GM12865 (cell line): ENCODE measurements at regions not wholly inside any gene's neighbourhood (a gene's known extent, or its start where the extent isn't known, plus 50 kb on each side); places are given as distances from the start of the nearest gene placed in this dataset.

Source experiments
- DNase-seq: peaks from one replicate; pipeline ENCODE4 v3.0.0; 2010; ENCODE audit warnings: low read depth
- H3K4me3 ChIP-seq: 2 replicates; pipeline ENCODE4 v1.5.1; 2011; ENCODE audit warnings: mild to moderate bottlenecking, low read depth, low read length, control low read depth
- CTCF ChIP-seq: IDR thresholded peaks from 2 replicates; pipeline ENCODE4 v1.5.1; 2011; ENCODE audit warnings: low read length, control low read depth, low read depth, inconsistent platforms; ENCODE audit not compliant: insufficient read depth; ENCODE audit errors: missing control alignments

DNA sequence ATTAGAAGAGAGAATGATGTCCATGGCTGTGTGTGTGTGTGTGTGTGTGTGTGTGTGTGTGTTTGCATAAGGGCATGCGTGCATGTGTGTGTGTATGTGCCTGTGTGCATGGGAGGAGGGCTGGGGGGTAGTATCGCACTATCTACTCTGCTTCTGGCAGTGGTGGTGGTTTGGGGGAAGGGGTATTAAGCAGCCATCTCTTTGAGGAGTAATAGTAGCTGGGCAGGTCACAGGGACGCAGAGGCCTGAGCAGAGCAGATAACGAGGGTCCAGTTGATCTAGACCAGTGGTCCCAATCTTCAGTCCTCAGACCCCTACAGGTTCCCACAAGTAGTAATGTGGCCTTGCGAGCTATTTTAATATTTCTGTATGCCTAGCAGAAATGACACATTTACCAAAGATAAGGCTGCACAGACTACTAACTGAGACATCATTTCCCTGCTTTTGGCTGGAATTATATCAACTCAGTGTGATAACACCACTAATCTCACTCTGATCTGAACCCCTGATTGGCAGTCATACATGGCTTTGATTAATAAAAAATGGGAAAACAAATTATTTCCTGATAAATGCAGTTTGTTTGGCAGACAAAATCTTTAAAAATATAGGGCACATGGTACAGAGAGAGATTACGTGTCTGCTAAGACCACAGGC lies 354.3 kb downstream of the BUD13 start:
- H3K4me3 ChIP-seq = no peak overlapping the region
- no peak for DNase-seq
- no peak for TF ChIP-seq CTCF

DNA sequence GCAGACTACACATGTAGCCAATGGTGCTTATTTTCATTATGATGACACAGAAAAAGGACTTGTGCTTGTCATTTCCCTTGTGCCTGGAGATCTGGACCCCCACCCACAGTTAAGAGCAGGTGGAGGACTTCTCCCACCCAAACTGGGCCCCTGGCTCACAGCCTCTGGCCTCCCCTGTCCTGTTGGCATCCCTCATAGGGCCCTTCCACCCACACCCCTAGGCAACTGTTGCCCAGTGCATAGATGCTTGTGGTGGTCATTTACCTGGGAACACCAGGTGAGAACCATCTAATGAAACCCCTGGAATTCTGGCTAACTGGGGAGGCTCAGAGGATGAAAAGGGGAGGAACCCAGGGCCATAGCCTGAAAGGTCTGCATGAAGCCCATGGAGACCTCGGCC lies 355.9 kb downstream of the BUD13 start:
- H3K4me3 ChIP-seq = no peak overlapping the region
- TF ChIP-seq CTCF = no peak
- no peak for DNase-seq

- no peak for DNase-seq
- no peak overlapping the region for H3K4me3 ChIP-seq
- TF ChIP-seq CTCF = no peak
These were observed 357.7 kb downstream of the BUD13 start for GRCh38 chr11:116415095-116415494.

DNA sequence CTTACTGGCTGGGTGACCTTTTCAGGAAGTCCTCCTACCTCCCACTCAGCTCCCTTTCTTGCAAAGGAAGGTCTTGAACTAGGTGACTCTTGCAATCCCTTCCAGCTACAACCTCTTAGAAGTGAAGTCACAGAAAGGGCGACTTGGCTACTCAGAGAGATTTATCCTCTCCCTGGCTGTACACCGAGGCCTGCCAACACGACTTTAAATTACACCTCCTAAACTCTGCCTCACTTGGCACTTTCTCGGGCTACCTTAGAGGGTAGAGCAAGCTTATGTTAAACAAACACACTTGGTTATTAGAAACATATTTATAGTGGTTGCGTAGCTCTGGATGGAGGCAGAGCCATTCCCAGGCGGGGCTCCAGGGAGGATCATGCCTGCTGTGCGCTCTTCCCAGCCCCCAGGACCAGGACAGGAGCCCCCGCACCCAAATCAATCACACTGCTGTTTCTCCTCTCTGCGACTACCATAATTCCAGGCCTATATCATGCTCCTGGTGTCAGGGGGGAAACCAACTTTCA lies 358.4 kb downstream of the BUD13 start:
- no peak for DNase-seq
- H3K4me3 ChIP-seq = no peak overlapping the region
- TF ChIP-seq CTCF = no peak

DNA sequence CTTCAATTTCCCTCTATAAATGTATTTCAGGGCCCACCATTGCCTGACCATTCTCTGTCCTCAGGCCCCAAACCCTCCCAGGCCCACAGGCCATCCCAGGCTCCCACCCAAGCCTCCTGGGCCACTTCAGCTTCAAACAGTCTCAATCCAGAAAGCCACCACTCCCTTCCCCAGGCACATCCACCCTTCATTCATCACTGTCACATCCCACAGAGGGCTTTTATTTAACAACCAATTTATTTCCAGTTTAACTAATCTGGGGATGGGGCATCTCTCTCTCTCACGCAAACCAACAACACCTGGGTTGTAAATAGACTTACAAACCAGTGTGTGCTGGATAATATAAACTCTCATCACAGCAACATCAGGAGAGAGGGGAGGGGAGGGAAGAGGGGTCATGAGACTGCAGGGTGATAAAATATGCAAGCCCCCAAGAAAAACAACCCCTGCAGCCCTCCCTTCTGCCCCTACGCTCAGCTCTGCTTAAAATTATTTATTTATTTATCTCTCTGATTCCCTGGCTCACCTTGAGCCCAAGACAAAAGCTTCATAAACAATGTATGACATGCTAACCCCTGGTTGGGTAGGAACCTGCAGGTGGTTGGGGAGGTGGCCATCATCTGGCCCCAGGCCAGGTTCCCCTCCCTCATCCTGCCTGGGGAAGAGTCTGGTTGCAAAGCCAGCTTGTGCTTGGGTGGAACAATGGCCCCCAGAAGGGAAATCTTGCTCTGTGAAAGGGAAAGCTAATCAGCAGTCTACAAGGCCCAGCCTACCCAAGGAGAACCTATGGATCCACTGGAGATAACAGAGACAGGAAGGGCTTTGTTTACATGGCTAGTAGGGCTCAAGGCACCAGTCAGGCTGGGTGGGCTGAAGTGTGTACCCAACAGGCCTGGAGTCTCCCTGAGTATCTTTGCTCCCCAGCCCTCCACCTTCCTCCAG lies 359.2 kb downstream of the BUD13 start:
- no peak overlapping the region for H3K4me3 ChIP-seq
- no peak for DNase-seq
- TF ChIP-seq CTCF = no peak

- TF ChIP-seq CTCF = no peak
- H3K4me3 ChIP-seq = no peak overlapping the region
- no peak for DNase-seq
These were observed 360.5 kb downstream of the BUD13 start for GRCh38 chr11:116412118-116412889.
